IPS-18c (cell line): ENCODE measurements at regions not wholly inside any gene's neighbourhood (a gene's known extent, or its start where the extent isn't known, plus 50 kb on each side); places are given as distances from the start of the nearest gene placed in this dataset.
"Not testable (repeated sequence)": the region's sequence is repeated elsewhere in the genome, so short reads cannot be mapped to it uniquely, and the experiment has no call there.

ENCODE experiments used
- H3K4me3 ChIP-seq: 2 replicates; pipeline ENCODE4 v1.7.0; 2013; ENCODE audit warnings: low read depth, mild to moderate bottlenecking, low read length, moderate library complexity; ENCODE audit not compliant: insufficient read depth
- H3K9me3 ChIP-seq: one replicate; pipeline ENCODE4 v1.6.1; 2013; ENCODE audit warnings: mild to moderate bottlenecking, low read length, moderate library complexity; ENCODE audit not compliant: control insufficient read depth, insufficient read depth

- Histone ChIP-seq H3K4me3 (no peak overlapping the region), H3K9me3 (peaks cover under 1% of the 10 kb centered on the region)
Observed at GRCh38 chr12:131332224-131332623, 378.5 kb downstream of the ADGRD1 start.

DNA sequence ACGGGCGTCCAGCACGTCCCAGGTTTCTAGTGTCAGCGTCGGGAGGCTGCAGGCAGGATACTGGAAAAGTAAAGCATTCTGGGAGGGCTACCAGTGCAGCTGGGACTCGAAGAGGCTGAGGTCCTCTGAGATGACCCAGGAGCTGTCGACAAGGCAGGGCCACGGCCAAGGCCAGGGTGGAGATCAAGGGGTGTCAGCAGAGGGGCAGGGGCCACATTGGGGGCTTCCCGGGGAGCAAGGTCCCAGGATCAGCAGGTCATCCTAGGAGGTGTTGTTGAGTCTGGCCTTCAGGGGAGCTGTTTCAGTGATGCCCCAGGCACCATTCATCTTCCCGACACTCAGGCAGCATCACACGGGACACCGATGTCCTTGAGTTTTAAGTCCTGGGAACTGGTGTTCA, 377.8 kb upstream of the SFSWAP start:
- H3K4me3 ChIP-seq = no peak overlapping the region
- peaks cover 5% of the 10 kb centered on the region for H3K9me3 ChIP-seq

DNA sequence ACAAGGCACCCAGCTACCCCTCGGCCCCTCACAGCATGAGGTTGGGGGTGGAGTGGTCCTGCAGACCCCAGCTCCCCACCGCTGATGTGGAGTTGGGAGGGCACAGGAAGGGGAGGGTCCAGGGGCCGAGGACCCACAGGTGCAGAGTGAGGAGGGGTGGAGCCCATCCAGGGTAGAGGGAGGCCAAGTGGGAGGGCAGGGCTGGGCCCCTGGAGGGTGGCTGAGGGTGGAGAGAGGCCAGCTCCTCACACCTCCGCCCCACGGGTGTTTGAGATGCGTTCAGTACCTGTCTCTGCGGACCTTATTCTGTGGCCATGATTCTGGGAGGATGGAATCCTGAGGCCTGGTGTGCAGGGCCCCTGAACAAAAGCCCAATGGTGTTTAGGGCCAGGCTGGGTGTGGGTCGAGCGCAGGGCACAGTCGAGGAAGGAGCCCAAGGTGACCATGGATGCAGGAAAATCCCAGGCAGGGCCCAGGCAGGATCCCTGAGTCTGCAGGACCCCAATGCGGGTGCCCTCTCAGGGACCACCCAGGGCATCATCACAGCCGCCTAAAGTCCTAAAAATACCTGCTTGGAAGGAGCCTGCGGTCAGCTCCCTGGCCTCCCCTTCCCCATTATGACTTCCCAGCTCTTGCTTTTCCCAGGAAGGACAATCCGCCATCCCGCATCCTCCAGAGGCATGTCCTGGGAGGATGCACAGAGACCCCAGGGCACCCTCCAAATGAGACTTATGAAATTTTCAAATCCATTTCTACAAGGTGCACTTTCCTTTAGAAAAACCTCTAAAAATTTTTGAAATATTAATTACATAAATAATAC, 377.1 kb upstream of the SFSWAP start:
- Histone ChIP-seq H3K4me3 (no peak overlapping the region), H3K9me3 (peaks cover 7% of the 10 kb centered on the region)

DNA sequence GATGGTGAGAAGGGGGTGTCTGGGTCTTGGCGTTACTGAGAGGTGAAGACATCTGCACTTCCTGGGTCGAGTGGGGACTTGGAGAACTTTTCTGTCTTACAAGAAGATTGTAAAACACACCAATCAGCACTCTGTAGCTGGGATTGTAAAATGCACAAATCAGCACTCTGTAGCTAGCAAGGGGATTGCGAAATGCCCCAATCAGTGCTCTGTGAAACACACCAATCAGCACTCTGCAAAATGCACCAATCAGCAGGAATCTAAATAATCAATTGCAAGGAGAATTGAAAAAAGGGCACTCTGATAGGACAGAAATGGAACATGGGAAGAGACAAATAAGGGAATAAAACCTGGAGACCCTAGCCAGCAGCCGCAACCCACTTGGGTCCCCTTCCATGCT, 376.1 kb upstream of the SFSWAP start:
- Histone ChIP-seq H3K4me3 (no peak overlapping the region), H3K9me3 (peaks cover 7% of the 10 kb centered on the region)

- Histone ChIP-seq H3K9me3 (peaks cover 7% of the 10 kb centered on the region), H3K4me3 (no peak overlapping the region)
Observed at GRCh38 chr12:131335456-131335855, 375.4 kb upstream of the SFSWAP start.

DNA sequence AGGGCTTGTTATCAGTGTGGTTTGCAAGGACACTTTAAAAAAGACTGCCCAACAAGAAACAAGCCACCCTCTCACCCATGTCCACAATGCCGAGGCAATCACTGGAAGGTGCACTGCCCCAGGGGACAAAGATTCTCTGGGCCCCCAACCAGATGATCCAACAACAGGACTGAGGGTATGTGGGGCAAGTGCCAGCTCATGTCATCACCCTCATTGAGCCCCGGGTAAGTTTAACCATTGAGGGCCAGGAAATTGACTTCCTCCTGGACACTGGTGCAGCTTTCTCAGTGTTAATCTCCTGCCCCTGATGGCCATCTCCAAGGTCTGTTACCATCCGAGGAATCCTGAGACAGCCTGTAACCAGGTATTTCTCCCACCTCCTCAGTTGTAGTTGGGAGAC, 373.0 kb upstream of the SFSWAP start:
- not testable (repeated sequence) for H3K9me3 ChIP-seq, H3K4me3 ChIP-seq

- Histone ChIP-seq H3K9me3 (peaks cover 7% of the 10 kb centered on the region), H3K4me3 (no peak overlapping the region)
Observed at GRCh38 chr12:131340616-131341210, 370.2 kb upstream of the SFSWAP start.

GRCh38 chr12:131341608-131342007, 369.3 kb upstream of the SFSWAP start:
- H3K4me3 ChIP-seq, H3K9me3 ChIP-seq: not testable (repeated sequence)

DNA sequence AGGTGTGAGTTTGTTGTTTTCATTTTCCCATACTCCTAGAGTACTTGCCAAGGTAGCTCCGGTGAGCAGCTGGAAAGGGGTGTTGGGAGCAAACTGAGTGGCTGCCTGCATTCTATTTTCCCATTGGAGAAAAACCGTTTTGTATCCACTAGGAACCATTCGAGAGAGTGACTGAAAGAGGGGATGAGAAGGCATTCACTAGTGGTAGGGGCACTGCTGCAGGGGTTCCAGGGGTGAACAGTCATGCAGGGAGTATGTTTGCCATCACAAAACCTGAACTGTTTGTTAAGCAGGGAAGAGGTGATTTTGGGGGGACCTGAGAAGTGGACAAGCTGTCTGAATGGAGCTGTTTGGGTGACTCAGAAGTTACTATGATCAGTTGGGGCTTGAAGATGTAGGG, 367.5 kb upstream of the SFSWAP start:
- H3K9me3 ChIP-seq, H3K4me3 ChIP-seq: not testable (repeated sequence)

- not testable (repeated sequence) for H3K9me3 ChIP-seq, H3K4me3 ChIP-seq
Observed at GRCh38 chr12:131344715-131345520, 366.0 kb upstream of the SFSWAP start.

GRCh38 chr12:131345521-131346436, 365.1 kb upstream of the SFSWAP start:
- Histone ChIP-seq H3K4me3 (no peak overlapping the region), H3K9me3 (no peaks in the 10 kb centered on the region)

DNA sequence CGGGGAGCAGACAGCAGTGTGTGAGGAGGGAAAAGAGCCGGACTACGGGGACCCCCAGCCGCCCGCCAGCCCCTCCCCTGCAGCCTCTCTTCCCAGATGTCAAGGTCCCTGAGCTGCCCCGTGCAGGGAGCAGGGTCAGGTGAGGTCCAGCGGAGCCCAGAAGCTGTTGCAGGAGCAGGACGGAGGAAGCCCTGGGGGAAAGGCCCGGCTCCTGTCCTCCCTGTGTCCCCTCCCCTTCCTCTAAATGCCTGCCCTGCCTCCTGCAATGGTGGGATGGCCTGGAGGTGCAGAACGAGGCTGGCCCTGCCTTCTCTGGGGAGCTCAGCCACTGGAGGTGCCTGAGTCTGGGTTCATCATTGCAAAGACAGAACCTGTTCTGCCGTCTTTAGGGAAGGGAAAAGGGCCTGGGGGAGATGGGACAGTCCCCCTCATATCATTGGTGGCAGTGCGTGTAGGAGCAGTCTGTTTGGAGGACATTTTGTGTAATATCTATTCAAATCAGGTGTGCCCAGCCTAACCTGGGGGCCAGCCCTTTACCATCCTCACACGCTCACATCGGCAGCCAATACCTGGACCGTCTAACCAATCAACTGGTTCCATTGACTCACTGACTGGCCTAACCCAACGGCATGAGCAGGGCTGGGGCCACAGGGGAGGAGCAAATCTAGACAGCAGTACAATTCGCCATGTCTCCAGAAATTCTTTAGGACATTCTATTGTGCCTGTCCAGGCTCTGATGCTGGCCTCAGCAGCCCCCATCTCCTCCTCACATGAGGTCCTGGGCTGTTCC, 364.1 kb upstream of the SFSWAP start:
- Histone ChIP-seq H3K9me3 (no peaks in the 10 kb centered on the region), H3K4me3 (no peak overlapping the region)

DNA sequence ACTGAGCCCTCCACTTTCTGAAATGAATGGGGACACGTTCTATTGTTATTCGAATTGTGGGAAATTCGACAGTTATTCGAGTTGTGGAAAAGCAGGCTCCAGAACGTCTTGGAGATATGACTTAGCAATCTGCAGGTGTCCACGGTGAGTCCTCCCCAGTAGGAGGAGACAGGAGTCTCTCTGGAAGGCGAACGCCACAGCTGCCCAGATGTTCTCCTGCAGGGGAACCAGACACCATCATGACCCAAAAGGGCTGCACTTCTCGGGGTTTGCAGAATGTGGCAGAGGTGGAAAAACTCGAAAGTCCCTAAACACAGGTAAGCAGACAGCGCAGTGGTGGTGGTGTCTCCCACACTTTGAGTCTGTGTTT, 363.6 kb upstream of the SFSWAP start:
- Histone ChIP-seq H3K4me3 (no peak overlapping the region), H3K9me3 (no peaks in the 10 kb centered on the region)

DNA sequence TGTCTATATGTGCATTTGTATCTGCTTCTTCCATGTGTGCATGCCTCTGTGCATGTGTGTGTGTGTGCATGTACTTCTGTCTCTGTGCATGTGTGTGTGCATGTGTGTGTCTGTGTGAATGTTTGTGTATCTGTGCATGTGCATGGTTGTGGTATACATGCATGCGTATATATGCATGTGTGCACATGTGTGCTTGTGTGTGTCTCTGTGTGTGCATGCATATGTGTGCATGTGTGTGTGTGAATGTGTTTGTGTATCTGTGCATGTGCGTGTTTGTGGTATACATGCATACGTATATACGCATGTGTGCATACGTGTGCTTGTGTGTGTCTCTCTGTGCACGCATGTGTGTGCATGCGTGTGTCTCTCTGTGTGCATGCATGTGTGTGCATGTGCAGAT, 363.2 kb upstream of the SFSWAP start:
- Histone ChIP-seq H3K4me3 (no peak overlapping the region), H3K9me3 (no peaks in the 10 kb centered on the region)

- Histone ChIP-seq H3K4me3 (no peak overlapping the region), H3K9me3 (no peaks in the 10 kb centered on the region)
Observed at GRCh38 chr12:131348231-131348630, 362.7 kb upstream of the SFSWAP start.

GRCh38 chr12:131348646-131349045, 362.2 kb upstream of the SFSWAP start:
- no peak overlapping the region for H3K4me3 ChIP-seq
- H3K9me3 ChIP-seq = no peaks in the 10 kb centered on the region
